Endothelial cell of umbilical vein (primary cell): ENCODE measurements at regions not wholly inside any gene's neighbourhood (a gene's known extent, or its start where the extent isn't known, plus 50 kb on each side); places are given as distances from the start of the nearest gene placed in this dataset.

Experiments
- BruUV-seq: library from RNA; stranded (reverse); fragments of 400-500 nt; replicated peaks from 2 replicates; lab custom pipeline; 2021; lab: Mats Ljungman, UMichigan
- CTCF ChIA-PET: fragments of 300-600, 350-600 bp; sonication (Branson Sonifier 250); formaldehyde crosslinking; loops from one replicate; lab custom pipeline; 2021; ENCODE audit warnings: antibody characterized with exemption, inconsistent platforms; lab: Charles Lee
- POLR2A ChIA-PET: fragments of 300-600, 350-600 bp; sonication (Branson Sonifier 250); formaldehyde crosslinking; loops from one replicate; lab custom pipeline; 2021; ENCODE audit warnings: antibody characterized with exemption, inconsistent platforms; lab: Charles Lee
- DNase-seq: peaks from one replicate; pipeline ENCODE4 v3.0.0-alpha.2; 2011; ENCODE audit warnings: low read depth, low spot score
- FAIRE-seq: peaks from 2 replicates; lab custom pipeline; 2011; peaks lifted over from hg19 to GRCh38; lab: Jason Lieb, UNC
- H2AFZ ChIP-seq: 2 replicates; pipeline ENCODE4 v1.6.0; 2012; ENCODE audit warnings: low read depth, low read length, control low read depth, inconsistent platforms
- H3K27ac ChIP-seq: 2 replicates; pipeline ENCODE4 v1.5.1; 2011; ENCODE audit warnings: low read depth, mild to moderate bottlenecking, control low read depth, low read length, moderate library complexity; ENCODE audit not compliant: insufficient read depth
- H3K27me3 ChIP-seq, 2 experiments: 2 replicates each; pipeline versions ENCODE4 v1.6.0 to v1.6.1; 2011; ENCODE audit warnings: low read length in 2 of 2, mixed read lengths in 1 of 2; ENCODE audit not compliant: control insufficient read depth in 2 of 2, insufficient read depth in 2 of 2
- H3K36me3 ChIP-seq, 2 experiments: 2 replicates in 1 of 2; 3 replicates in 1 of 2; pipeline ENCODE4 v1.5.1; 2011; ENCODE audit warnings: low read length in 2 of 2, mild to moderate bottlenecking in 1 of 2, moderate library complexity in 1 of 2; ENCODE audit not compliant: control insufficient read depth in 2 of 2, insufficient read depth in 2 of 2; ENCODE audit errors: extremely low read depth in 1 of 2
- H3K4me1 ChIP-seq: 3 replicates; pipeline ENCODE4 v1.5.1; 2011; ENCODE audit warnings: mild to moderate bottlenecking, low read length; ENCODE audit not compliant: control insufficient read depth, insufficient read depth; ENCODE audit errors: extremely low read depth
- H3K4me2 ChIP-seq: 2 replicates; pipeline ENCODE4 v1.6.1; 2011; ENCODE audit warnings: low read length, control low read depth, mixed read lengths; ENCODE audit not compliant: insufficient read depth
- H3K4me3 ChIP-seq, 3 experiments: fragments of 200-600 bp in 1 of 3; sonication (generic), shearing (Covaris generic) in 1 of 3; replicated peaks in 1 of 3; 2 replicates each; pipeline ENCODE4 v1.5.1; 2011 to 2016; ENCODE audit warnings: control low read depth in 3 of 3, low read length in 3 of 3, mild to moderate bottlenecking in 2 of 3, inconsistent platforms in 1 of 3, low read depth in 1 of 3, moderate library complexity in 1 of 3; ENCODE audit not compliant: insufficient read depth in 1 of 3
- H3K79me2 ChIP-seq: 2 replicates; pipeline ENCODE4 v1.6.0; 2012; ENCODE audit warnings: low read length, inconsistent platforms; ENCODE audit not compliant: control insufficient read depth, insufficient read depth
- H3K9ac ChIP-seq: replicated peaks from 2 replicates; pipeline ENCODE3; 2011; ENCODE audit warnings: low read length, control low read depth; ENCODE audit not compliant: insufficient read depth; ENCODE audit errors: extremely low read depth
- H3K9me1 ChIP-seq: replicated peaks from 3 replicates; pipeline ENCODE4 v1.6.0; 2011; ENCODE audit warnings: mild to moderate bottlenecking, low read length; ENCODE audit not compliant: control insufficient read depth, insufficient read depth; ENCODE audit errors: extremely low read depth
- H3K9me3 ChIP-seq: replicated peaks from 2 replicates; pipeline ENCODE4 v1.5.1; 2012; ENCODE audit warnings: low read length, inconsistent platforms; ENCODE audit not compliant: control insufficient read depth, insufficient read depth
- H4K20me1 ChIP-seq: replicated peaks from 2 replicates; pipeline ENCODE3; 2011; ENCODE audit warnings: mild to moderate bottlenecking, low read length; ENCODE audit not compliant: control insufficient read depth, insufficient read depth; ENCODE audit errors: extremely low read depth
- FOS ChIP-seq: IDR thresholded peaks from 2 replicates; pipeline ENCODE4 v1.6.1; 2011; ENCODE audit warnings: mild to moderate bottlenecking, low read length, moderate library complexity, borderline replicate concordance; ENCODE audit not compliant: insufficient read depth
- GATA2 ChIP-seq: IDR thresholded peaks from 2 replicates; pipeline ENCODE4 v1.7.0; 2011; ENCODE audit warnings: low read depth, mild to moderate bottlenecking, moderate library complexity, mixed read lengths, low read length; ENCODE audit not compliant: insufficient read length, insufficient read depth
- JUN ChIP-seq: IDR thresholded peaks from 2 replicates; pipeline ENCODE4 v1.6.1; 2011; ENCODE audit warnings: borderline replicate concordance, low read depth; ENCODE audit not compliant: insufficient read length, insufficient read depth
- POLR2AphosphoS5 ChIP-seq: IDR thresholded peaks from 2 replicates; pipeline ENCODE4 v1.6.1; 2012; ENCODE audit warnings: low read depth, mild to moderate bottlenecking, control low read depth, low read length, moderate library complexity; ENCODE audit not compliant: insufficient read depth
- dilution Hi-C: fragments of 300-500 bp; cut with MboI; formaldehyde crosslinking; loops from one replicate; pipeline ENCODE4 v1.15.0; 2019; ENCODE audit warnings: low sequenced_read_pairs; ENCODE audit not compliant: extremely low pct_ligation_motif_present
- intact Hi-C: fragments of 100-400 bp; cut with micrococcal nuclease; formaldehyde crosslinking; loops from one replicate; pipeline ENCODE4 v1.10.0; 2022
- TF ChIP-seq, protein P1 (sequence below), 2 donors: IDR thresholded peaks; 1 replicate in 1 of 2; 2 replicates in 1 of 2; pipeline ENCODE4 v1.5.1; 2011; ENCODE audit warnings: low read length in 2 of 2, mild to moderate bottlenecking in 2 of 2, moderate library complexity in 2 of 2, control low read depth in 1 of 2, inconsistent platforms in 1 of 2, low read depth in 1 of 2; ENCODE audit not compliant: insufficient read depth in 1 of 2; ENCODE audit errors: extremely low read depth in 1 of 2

- Histone ChIP-seq H3K79me2 (no peaks in the 10 kb centered on the region), H3K9ac (no peak overlapping the region), H3K9me1 (no peaks in the 10 kb centered on the region), H3K9me3 (no peaks in the 10 kb centered on the region), H3K4me1 (no peaks in the 10 kb centered on the region), H2AFZ (no peak overlapping the region), H3K27ac (no peak overlapping the region), H3K27me3 (no peaks in the 10 kb centered on the region), H3K36me3 (no peaks in the 10 kb centered on the region), H4K20me1 (no peaks in the 10 kb centered on the region), H3K4me3 (no peak overlapping the region), H3K4me2 (no peak overlapping the region)
- FAIRE-seq (no peak), DNase-seq (no peak)
- dilution Hi-C loops: no loop called here
- TF ChIP-seq GATA2: no peak
- ChIA-PET CTCF (no interaction called here), POLR2A (no interaction called here)
- no TSS peak for BruUV-seq
- intact Hi-C loops: no loop called here
Measured at GRCh38 chr7:37538945-37539344, 90.3 kb upstream of the ELMO1 start.

DNA sequence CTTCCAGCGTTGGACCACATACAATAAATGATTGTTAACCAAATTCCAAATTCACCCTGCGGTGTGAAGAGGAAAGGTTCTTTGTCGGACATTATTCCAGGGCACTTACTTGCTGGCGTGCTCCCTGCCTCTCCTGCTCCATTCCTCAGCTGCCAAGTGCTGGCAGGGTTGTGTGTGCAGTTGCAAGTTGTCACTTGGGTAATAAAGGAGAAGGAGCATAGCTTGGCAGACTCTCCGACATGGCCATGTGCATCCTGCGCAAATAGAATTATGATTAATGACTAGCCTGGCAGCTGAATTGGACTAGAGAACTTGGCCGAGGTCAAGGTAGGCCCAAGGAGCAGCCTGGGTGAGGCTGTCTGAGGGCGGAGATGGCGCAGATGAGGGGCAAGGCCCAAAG lies 92.3 kb upstream of the ELMO1 start:
- TF ChIP-seq FOS: no peak
- no peak for TF ChIP-seq JUN
- TF ChIP-seq, protein P1, sequence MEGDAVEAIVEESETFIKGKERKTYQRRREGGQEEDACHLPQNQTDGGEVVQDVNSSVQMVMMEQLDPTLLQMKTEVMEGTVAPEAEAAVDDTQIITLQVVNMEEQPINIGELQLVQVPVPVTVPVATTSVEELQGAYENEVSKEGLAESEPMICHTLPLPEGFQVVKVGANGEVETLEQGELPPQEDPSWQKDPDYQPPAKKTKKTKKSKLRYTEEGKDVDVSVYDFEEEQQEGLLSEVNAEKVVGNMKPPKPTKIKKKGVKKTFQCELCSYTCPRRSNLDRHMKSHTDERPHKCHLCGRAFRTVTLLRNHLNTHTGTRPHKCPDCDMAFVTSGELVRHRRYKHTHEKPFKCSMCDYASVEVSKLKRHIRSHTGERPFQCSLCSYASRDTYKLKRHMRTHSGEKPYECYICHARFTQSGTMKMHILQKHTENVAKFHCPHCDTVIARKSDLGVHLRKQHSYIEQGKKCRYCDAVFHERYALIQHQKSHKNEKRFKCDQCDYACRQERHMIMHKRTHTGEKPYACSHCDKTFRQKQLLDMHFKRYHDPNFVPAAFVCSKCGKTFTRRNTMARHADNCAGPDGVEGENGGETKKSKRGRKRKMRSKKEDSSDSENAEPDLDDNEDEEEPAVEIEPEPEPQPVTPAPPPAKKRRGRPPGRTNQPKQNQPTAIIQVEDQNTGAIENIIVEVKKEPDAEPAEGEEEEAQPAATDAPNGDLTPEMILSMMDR (IDR thresholded peaks at IDR 0.05; ENCODE audit: extremely low read depth in 1 of 2, insufficient read depth in 1 of 2, low read depth in 1 of 2, low read length in 2 of 2): no peak
- TF ChIP-seq POLR2AphosphoS5: no peak
- no peaks in the 10 kb centered on the region for H3K36me3 ChIP-seq
- no peaks in the 10 kb centered on the region for H3K9me3 ChIP-seq
- H3K27me3 ChIP-seq: peaks cover 1 to 2% of the 10 kb centered on the region in 2 experiments
- POLR2A ChIA-PET: no interaction called here
- no peaks in the 10 kb centered on the region for H3K9me1 ChIP-seq
- H4K20me1 ChIP-seq: no peaks in the 10 kb centered on the region
- H3K27ac ChIP-seq: no peak overlapping the region
- no peak overlapping the region for H3K4me2 ChIP-seq
- no peaks in the 10 kb centered on the region for H3K4me1 ChIP-seq
- no peak for FAIRE-seq
- H3K9ac ChIP-seq: no peak overlapping the region
- dilution Hi-C loops: no loop called here
- BruUV-seq: no TSS peak
- CTCF ChIA-PET: no interaction called here
- no peak overlapping the region for H2AFZ ChIP-seq
- DNase-seq: no peak
- H3K4me3 ChIP-seq: no peak overlapping the region
- H3K79me2 ChIP-seq: no peaks in the 10 kb centered on the region
- intact Hi-C loops: no loop called here
